ENCODE measurements at regions not wholly inside any gene's neighbourhood (a gene's known extent, or its start where the extent isn't known, plus 50 kb on each side); places are given as distances from the start of the nearest gene placed in this dataset.

- H3K36me3 Mint-ChIP-seq (ENCODE audit: low read depth): no peaks in the 10 kb centered on the region
- no peak overlapping the region for H3K4me3 Mint-ChIP-seq
- H3K27me3 Mint-ChIP-seq (ENCODE audit: low read depth): no peaks in the 10 kb centered on the region
- H3K4me1 Mint-ChIP-seq (ENCODE audit: low read depth): no peaks in the 10 kb centered on the region
- no peaks in the 10 kb centered on the region for H3K9me3 Mint-ChIP-seq
- no peak overlapping the region for H3K27ac Mint-ChIP-seq
Measured at GRCh38 chr3:72320955-72321303, 527.3 kb downstream of the SHQ1 start.

GRCh38 chr3:72320095-72320954, 527.9 kb downstream of the SHQ1 start:
- Mint-ChIP-seq H3K9me3 (no peaks in the 10 kb centered on the region), H3K4me3 (no peak overlapping the region), H3K27ac (no peak overlapping the region), H3K27me3 (ENCODE audit: low read depth) (no peaks in the 10 kb centered on the region), H3K4me1 (ENCODE audit: low read depth) (no peaks in the 10 kb centered on the region), H3K36me3 (ENCODE audit: low read depth) (no peaks in the 10 kb centered on the region)

GRCh38 chr3:72319194-72320094, 528.8 kb downstream of the SHQ1 start:
- Mint-ChIP-seq H3K36me3 (ENCODE audit: low read depth) (no peaks in the 10 kb centered on the region), H3K27me3 (ENCODE audit: low read depth) (no peaks in the 10 kb centered on the region), H3K9me3 (no peaks in the 10 kb centered on the region), H3K4me3 (no peak overlapping the region), H3K27ac (no peak overlapping the region), H3K4me1 (ENCODE audit: low read depth) (no peaks in the 10 kb centered on the region)

- Mint-ChIP-seq H3K4me3 (no peak overlapping the region), H3K4me1 (ENCODE audit: low read depth) (no peaks in the 10 kb centered on the region), H3K9me3 (no peaks in the 10 kb centered on the region), H3K27ac (no peak overlapping the region), H3K36me3 (ENCODE audit: low read depth) (no peaks in the 10 kb centered on the region), H3K27me3 (ENCODE audit: low read depth) (no peaks in the 10 kb centered on the region)
Measured at GRCh38 chr3:72318504-72319193, 529.6 kb downstream of the SHQ1 start.

GRCh38 chr3:72317491-72317890, 530.8 kb downstream of the SHQ1 start:
- H3K36me3 Mint-ChIP-seq (ENCODE audit: low read depth): no peaks in the 10 kb centered on the region
- H3K4me3 Mint-ChIP-seq: no peak overlapping the region
- no peaks in the 10 kb centered on the region for H3K9me3 Mint-ChIP-seq
- H3K4me1 Mint-ChIP-seq (ENCODE audit: low read depth): no peaks in the 10 kb centered on the region
- no peak overlapping the region for H3K27ac Mint-ChIP-seq
- H3K27me3 Mint-ChIP-seq (ENCODE audit: low read depth): no peaks in the 10 kb centered on the region

- H3K9me3 Mint-ChIP-seq: no peaks in the 10 kb centered on the region
- no peak overlapping the region for H3K27ac Mint-ChIP-seq
Measured at GRCh38 chr3:72316501-72317279, 531.6 kb downstream of the SHQ1 start.

GRCh38 chr3:72313308-72313707, 528.4 kb upstream of the PROK2 start:
- H3K27me3 Mint-ChIP-seq (ENCODE audit: low read depth): no peaks in the 10 kb centered on the region
- no peaks in the 10 kb centered on the region for H3K9me3 Mint-ChIP-seq
- H3K4me3 Mint-ChIP-seq: no peak overlapping the region
- H3K27ac Mint-ChIP-seq: no peak overlapping the region
- H3K36me3 Mint-ChIP-seq (ENCODE audit: low read depth): peaks cover 2% of the 10 kb centered on the region
- peaks cover 17% of the 10 kb centered on the region for H3K4me1 Mint-ChIP-seq (ENCODE audit: low read depth)

More at GRCh38 chr3:72316501-72317279, 531.6 kb downstream of the SHQ1 start:
- Mint-ChIP-seq H3K27me3 (ENCODE audit: low read depth) (no peaks in the 10 kb centered on the region), H3K36me3 (ENCODE audit: low read depth) (no peaks in the 10 kb centered on the region), H3K4me3 (no peak overlapping the region), H3K4me1 (ENCODE audit: low read depth) (peaks cover 1% of the 10 kb centered on the region)

GRCh38 chr3:72312339-72312738, 527.4 kb upstream of the PROK2 start:
- Mint-ChIP-seq H3K36me3 (ENCODE audit: low read depth) (peaks cover 2% of the 10 kb centered on the region), H3K9me3 (no peaks in the 10 kb centered on the region), H3K27me3 (ENCODE audit: low read depth) (no peaks in the 10 kb centered on the region), H3K27ac (peak overlapping the region; percentile 47), H3K4me1 (ENCODE audit: low read depth) (peaks cover 17% of the 10 kb centered on the region), H3K4me3 (no peak overlapping the region)

GRCh38 chr3:72311425-72311824, 526.5 kb upstream of the PROK2 start:
- no peak overlapping the region for H3K4me3 Mint-ChIP-seq
- peak overlapping the region; percentile 76 for H3K27ac Mint-ChIP-seq
- peaks cover 2% of the 10 kb centered on the region for H3K36me3 Mint-ChIP-seq (ENCODE audit: low read depth)
- no peaks in the 10 kb centered on the region for H3K27me3 Mint-ChIP-seq (ENCODE audit: low read depth)
- no peaks in the 10 kb centered on the region for H3K9me3 Mint-ChIP-seq
- peaks cover 17% of the 10 kb centered on the region for H3K4me1 Mint-ChIP-seq (ENCODE audit: low read depth)

- Mint-ChIP-seq H3K4me3 (peak overlapping the region; percentile 65), H3K27me3 (ENCODE audit: low read depth) (no peaks in the 10 kb centered on the region), H3K36me3 (ENCODE audit: low read depth) (peaks cover 2% of the 10 kb centered on the region), H3K9me3 (no peaks in the 10 kb centered on the region), H3K4me1 (ENCODE audit: low read depth) (peaks cover 17% of the 10 kb centered on the region), H3K27ac (peak overlapping the region; percentile 88)
Measured at GRCh38 chr3:72310419-72311380, 525.8 kb upstream of the PROK2 start.

GRCh38 chr3:72309661-72310418, 524.9 kb upstream of the PROK2 start:
- Mint-ChIP-seq H3K27me3 (ENCODE audit: low read depth) (no peaks in the 10 kb centered on the region), H3K36me3 (ENCODE audit: low read depth) (peaks cover 2% of the 10 kb centered on the region), H3K4me3 (peak overlapping the region; percentile 65), H3K27ac (peak overlapping the region; percentile 88), H3K4me1 (ENCODE audit: low read depth) (peaks cover 20% of the 10 kb centered on the region), H3K9me3 (no peaks in the 10 kb centered on the region)

- Mint-ChIP-seq H3K36me3 (ENCODE audit: low read depth) (peaks cover 2% of the 10 kb centered on the region), H3K9me3 (no peaks in the 10 kb centered on the region), H3K27ac (no peak overlapping the region), H3K4me3 (no peak overlapping the region), H3K4me1 (ENCODE audit: low read depth) (peaks cover 20% of the 10 kb centered on the region), H3K27me3 (ENCODE audit: low read depth) (no peaks in the 10 kb centered on the region)
Measured at GRCh38 chr3:72308641-72309040, 523.7 kb upstream of the PROK2 start.
